GM19240 (cell line): ENCODE measurements at regions not wholly inside any gene's neighbourhood (a gene's known extent, or its start where the extent isn't known, plus 50 kb on each side); places are given as distances from the start of the nearest gene placed in this dataset.

Experiments used
- DNase-seq: peaks from one replicate; pipeline ENCODE4 v3.0.0; 2011; ENCODE audit warnings: low spot score; ENCODE audit not compliant: insufficient read length

- DNase-seq, result no peak
Measured at GRCh38 chr6:14031516-14031915, 86.1 kb upstream of the CD83 start.

- no peak for DNase-seq
Measured at GRCh38 chr6:14035071-14035847, 82.3 kb upstream of the CD83 start.

- DNase-seq, result no peak
Measured at GRCh38 chr6:14035874-14036273, 81.7 kb upstream of the CD83 start.

- no peak for DNase-seq
Measured at GRCh38 chr6:14036911-14037310, 80.7 kb upstream of the CD83 start.

GRCh38 chr6:14037402-14038277 lies 79.9 kb upstream of the CD83 start:
- DNase-seq, result no peak

GRCh38 chr6:14038467-14039437 lies 78.8 kb upstream of the CD83 start:
- no peak for DNase-seq

- no peak for DNase-seq
Measured at GRCh38 chr6:14040042-14040441, 77.5 kb upstream of the CD83 start.

GRCh38 chr6:14046476-14047068 lies 71.0 kb upstream of the CD83 start:
- peak; percentile 46 for DNase-seq

GRCh38 chr6:14047151-14047740 lies 70.3 kb upstream of the CD83 start:
- no peak for DNase-seq

GRCh38 chr6:14048837-14049236 lies 68.7 kb upstream of the CD83 start:
- no peak for DNase-seq

GRCh38 chr6:14051355-14051754 lies 66.2 kb upstream of the CD83 start:
- DNase-seq, result no peak

GRCh38 chr6:14053811-14054210 lies 63.8 kb upstream of the CD83 start:
- DNase-seq, result no peak

- no peak for DNase-seq
Measured at GRCh38 chr6:14055541-14055940, 62.0 kb upstream of the CD83 start.

GRCh38 chr6:14058029-14058695 lies 59.4 kb upstream of the CD83 start:
- no peak for DNase-seq

GRCh38 chr6:14058735-14059134 lies 58.8 kb upstream of the CD83 start:
- no peak for DNase-seq

- no peak for DNase-seq
Measured at GRCh38 chr6:14059791-14060436, 57.7 kb upstream of the CD83 start.

- no peak for DNase-seq
Measured at GRCh38 chr6:14060971-14061370, 56.6 kb upstream of the CD83 start.

GRCh38 chr6:14061643-14062042 lies 55.9 kb upstream of the CD83 start:
- DNase-seq, result no peak

- no peak for DNase-seq
Measured at GRCh38 chr6:14062345-14063029, 55.1 kb upstream of the CD83 start.
